OCI-LY7 (cell line): ENCODE measurements at regions not wholly inside any gene's neighbourhood (a gene's known extent, or its start where the extent isn't known, plus 50 kb on each side); places are given as distances from the start of the nearest gene placed in this dataset.

Experiments
- BruUV-seq: library from RNA; stranded (reverse); fragments of 400-500 nt; replicated peaks from 2 replicates; lab custom pipeline; 2021; lab: Mats Ljungman, UMichigan
- CTCF ChIA-PET: fragments of 300-600 bp; sonication (Branson Sonifier 250); formaldehyde crosslinking; loops from one replicate; lab custom pipeline; 2022; ENCODE audit warnings: antibody characterized with exemption; ENCODE audit not compliant: unreplicated experiment; lab: Charles Lee
- POLR2A ChIA-PET: fragments of 300-600 bp; sonication (Branson Sonifier 250); formaldehyde crosslinking; loops from one replicate; lab custom pipeline; 2022; ENCODE audit warnings: antibody characterized with exemption; lab: Charles Lee
- DNase-seq: peaks from one replicate; pipeline ENCODE4 v3.0.0-alpha.2; 2015; ENCODE audit warnings: low spot score
- H2AFZ ChIP-seq: fragments of 200-600 bp; sonication (generic), shearing (Covaris generic); 2 replicates; pipeline ENCODE4 v1.6.1; 2014; ENCODE audit warnings: mild to moderate bottlenecking, antibody characterized with exemption, low read length, moderate library complexity
- H3K27ac ChIP-seq: fragments of 200-600 bp; sonication (generic); 2 replicates; pipeline ENCODE4 v1.5.1; 2014; ENCODE audit warnings: mixed run types, low read depth, mild to moderate bottlenecking, moderate library complexity, low read length, inconsistent platforms; ENCODE audit not compliant: poor library complexity, severe bottlenecking
- H3K36me3 ChIP-seq: fragments of 200-600 bp; sonication (generic); 2 replicates; pipeline ENCODE4 v1.6.1; 2014; ENCODE audit warnings: mild to moderate bottlenecking, antibody characterized with exemption, low read length, moderate library complexity, mixed read lengths; ENCODE audit not compliant: insufficient read depth
- H3K4me1 ChIP-seq: fragments of 200-600 bp; sonication (generic); 2 replicates; pipeline ENCODE4 v1.5.1; 2014; ENCODE audit warnings: mild to moderate bottlenecking, low read length; ENCODE audit not compliant: insufficient read depth, poor library complexity, severe bottlenecking
- H3K4me2 ChIP-seq: fragments of 200-600 bp; sonication (generic); 2 replicates; pipeline ENCODE4 v1.6.1; 2014; ENCODE audit warnings: mild to moderate bottlenecking, low read length
- H3K4me3 ChIP-seq: fragments of 200-600 bp; sonication (generic); 2 replicates; pipeline ENCODE4 v1.5.1; 2014; ENCODE audit warnings: mild to moderate bottlenecking, low read depth, low read length; ENCODE audit not compliant: poor library complexity, severe bottlenecking
- H3K79me2 ChIP-seq: fragments of 200-600 bp; sonication (generic); 2 replicates; pipeline ENCODE4 v1.6.1; 2016; ENCODE audit warnings: low read depth, mild to moderate bottlenecking, low read length, moderate library complexity, mixed read lengths; ENCODE audit not compliant: insufficient read depth
- H3K9me2 ChIP-seq: fragments of 200-600 bp; sonication (generic); 2 replicates; pipeline ENCODE4 v1.6.1; 2016; ENCODE audit warnings: mild to moderate bottlenecking, low read length, mixed read lengths; ENCODE audit not compliant: insufficient read depth
- H3K9me3 ChIP-seq: fragments of 200-600 bp; sonication (generic); 2 replicates; pipeline ENCODE4 v1.6.1; 2014; ENCODE audit warnings: mild to moderate bottlenecking, mixed run types, low read length, mixed read lengths
- H4K20me1 ChIP-seq: fragments of 200-600 bp; sonication (generic); 2 replicates; pipeline ENCODE4 v1.6.1; 2014; ENCODE audit warnings: mild to moderate bottlenecking, antibody characterized with exemption, low read length, moderate library complexity, mixed read lengths; ENCODE audit not compliant: insufficient read depth
- CTCF ChIP-seq: fragments of 200-600 bp; sonication (generic); conservative IDR thresholded peaks from 2 replicates; pipeline ENCODE4 v1.5.1; 2014; ENCODE audit warnings: mild to moderate bottlenecking, antibody characterized with exemption, low read length, moderate library complexity, mixed read lengths
- EZH2phosphoT487 ChIP-seq: fragments of 200-600 bp; sonication (generic); IDR thresholded peaks from 2 replicates; pipeline ENCODE4 v1.6.1; 2018; ENCODE audit warnings: low read depth, borderline replicate concordance, mild to moderate bottlenecking, mixed run types, antibody characterized with exemption, low read length, moderate library complexity, mixed read lengths
- intact Hi-C: fragments of 100-400 bp; cut with micrococcal nuclease; formaldehyde crosslinking; loops from one replicate; pipeline ENCODE4 v1.10.0; 2022; ENCODE audit not compliant: unreplicated experiment

- H3K79me2 ChIP-seq, result no peaks in the 10 kb centered on the region
- intact Hi-C loops, result no loop called here
- no peaks in the 10 kb centered on the region for H3K9me3 ChIP-seq
- no TSS peak for BruUV-seq
- no peaks in the 10 kb centered on the region for H3K4me1 ChIP-seq
- H2AFZ ChIP-seq, result no peak overlapping the region
- POLR2A ChIA-PET, result interaction anchor here (0.7 to 1.9 kb wide), 2 partner anchors 9 to 14 kb away, joined by 3 to 6 read pairs; no protein-coding TSS in a partner anchor
- no peak overlapping the region for H3K4me3 ChIP-seq
- CTCF ChIA-PET, result no interaction called here
- H3K36me3 ChIP-seq, result no peaks in the 10 kb centered on the region
- H3K9me2 ChIP-seq, result no peaks in the 10 kb centered on the region
- H4K20me1 ChIP-seq, result no peaks in the 10 kb centered on the region
- no peak overlapping the region for H3K4me2 ChIP-seq
- H3K27ac ChIP-seq, result no peak overlapping the region
- TF ChIP-seq EZH2phosphoT487 (no peak), CTCF (no peak)
- DNase-seq, result no peak
Measured at GRCh38 chr2:234705108-234705507, 208.2 kb upstream of the ARL4C start.

- Histone ChIP-seq H3K79me2 (no peaks in the 10 kb centered on the region), H3K9me2 (no peaks in the 10 kb centered on the region), H3K27ac (no peak overlapping the region), H4K20me1 (no peaks in the 10 kb centered on the region), H3K4me1 (no peaks in the 10 kb centered on the region), H3K36me3 (no peaks in the 10 kb centered on the region), H2AFZ (no peak overlapping the region), H3K4me3 (no peak overlapping the region), H3K4me2 (no peak overlapping the region), H3K9me3 (no peaks in the 10 kb centered on the region)
- ChIA-PET POLR2A (interaction anchor here (1.9 kb wide), 1 partner anchor 12 kb away, joined by 6 read pairs; no protein-coding TSS in a partner anchor), CTCF (no interaction called here)
- BruUV-seq, result no TSS peak
- intact Hi-C loops, result no loop called here
- DNase-seq, result no peak
- no peak for TF ChIP-seq CTCF
- no peak for TF ChIP-seq EZH2phosphoT487
Measured at GRCh38 chr2:234703258-234703657, 206.4 kb upstream of the ARL4C start.

- CTCF ChIA-PET, result no interaction called here
- TF ChIP-seq EZH2phosphoT487 (no peak), CTCF (no peak)
- BruUV-seq, result no TSS peak
Measured at GRCh38 chr2:234702731-234703225, 205.9 kb upstream of the ARL4C start.

More at GRCh38 chr2:234702731-234703225, 205.9 kb upstream of the ARL4C start:
- Histone ChIP-seq H3K36me3 (no peaks in the 10 kb centered on the region), H3K9me2 (no peaks in the 10 kb centered on the region), H3K9me3 (no peaks in the 10 kb centered on the region), H3K4me3 (no peak overlapping the region), H3K4me2 (no peak overlapping the region), H4K20me1 (no peaks in the 10 kb centered on the region), H2AFZ (no peak overlapping the region), H3K4me1 (no peaks in the 10 kb centered on the region), H3K27ac (no peak overlapping the region), H3K79me2 (no peaks in the 10 kb centered on the region)
- DNase-seq, result no peak
- POLR2A ChIA-PET, result no interaction called here
- intact Hi-C loops, result no loop called here
